ENCODE measurements at regions not wholly inside any gene's neighbourhood (a gene's known extent, or its start where the extent isn't known, plus 50 kb on each side); places are given as distances from the start of the nearest gene placed in this dataset.

DNA sequence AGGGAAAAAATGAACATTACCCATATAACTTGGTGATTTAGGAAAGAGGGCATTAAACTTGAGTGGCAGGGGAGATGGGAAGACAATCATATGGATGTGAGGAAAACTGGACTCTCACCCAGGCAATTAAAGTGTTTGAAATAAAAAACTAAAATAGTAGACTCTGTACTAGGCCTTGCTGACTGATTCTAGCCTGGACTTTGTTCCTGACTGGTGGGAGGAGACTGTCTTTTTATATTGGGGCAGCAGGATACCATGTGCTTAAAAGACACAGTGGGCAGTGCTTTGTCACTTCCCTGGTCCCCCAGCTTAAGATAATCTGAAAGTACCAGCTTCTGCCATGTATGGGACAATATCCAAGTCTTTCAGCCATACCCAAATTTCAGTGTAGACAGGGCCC is 107.0 kb downstream of the ACTL7B start:
- Histone ChIP-seq H3K27ac (ENCODE audit: insufficient read depth, low read depth, low read length) (no peak overlapping the region), H3K4me3 (replicated peaks in 1 of 3; ENCODE audit: insufficient read depth in 1 of 3, low read depth in 1 of 3, low read length in 3 of 3) (no peak overlapping the region), H3K9me3 (replicated peaks; ENCODE audit: control insufficient read depth, insufficient read depth, low read length) (no peaks in the 10 kb centered on the region), H3K9ac (replicated peaks; ENCODE audit: extremely low read depth, insufficient read depth, low read length) (no peak overlapping the region), H3K4me1 (ENCODE audit: control insufficient read depth, extremely low read depth, insufficient read depth, low read length) (no peaks in the 10 kb centered on the region), H3K79me2 (ENCODE audit: control insufficient read depth, insufficient read depth, low read length) (no peaks in the 10 kb centered on the region), H3K9me1 (replicated peaks; ENCODE audit: control insufficient read depth, extremely low read depth, insufficient read depth, low read length) (no peaks in the 10 kb centered on the region), H4K20me1 (replicated peaks; ENCODE audit: control insufficient read depth, extremely low read depth, insufficient read depth, low read length) (no peaks in the 10 kb centered on the region), H3K4me2 (ENCODE audit: insufficient read depth, low read length) (no peak overlapping the region), H3K27me3 (ENCODE audit: control insufficient read depth in 2 of 2, insufficient read depth in 2 of 2, low read length in 2 of 2) (no peaks in the 10 kb centered on the region), H3K36me3 (ENCODE audit: control insufficient read depth in 2 of 2, extremely low read depth in 1 of 2, insufficient read depth in 2 of 2, low read length in 2 of 2) (no peaks in the 10 kb centered on the region), H2AFZ (ENCODE audit: low read depth, low read length) (no peak overlapping the region)
- no peak for DNase-seq (ENCODE audit: low read depth, low spot score)
- TF ChIP-seq JUN (IDR thresholded peaks at IDR 0.05; ENCODE audit: borderline replicate concordance, insufficient read depth, insufficient read length, low read depth) (no peak), FOS (IDR thresholded peaks at IDR 0.05; ENCODE audit: borderline replicate concordance, insufficient read depth, low read length) (no peak), GATA2 (IDR thresholded peaks at IDR 0.05; ENCODE audit: insufficient read depth, insufficient read length, low read depth, low read length) (no peak), POLR2A (IDR thresholded peaks at IDR 0.05; ENCODE audit: low read depth, low read length) (no peak), MYC (IDR thresholded peaks at IDR 0.05; ENCODE audit: low read depth, low read length) (no peak), CTCF (IDR thresholded peaks at IDR 0.05; ENCODE audit: extremely low read depth in 1 of 2, insufficient read depth in 1 of 2, low read depth in 1 of 2, low read length in 2 of 2) (no peak), POLR2AphosphoS5 (IDR thresholded peaks at IDR 0.05; ENCODE audit: insufficient read depth, low read depth, low read length) (no peak)
- TF ChIP-seq, protein P1, sequence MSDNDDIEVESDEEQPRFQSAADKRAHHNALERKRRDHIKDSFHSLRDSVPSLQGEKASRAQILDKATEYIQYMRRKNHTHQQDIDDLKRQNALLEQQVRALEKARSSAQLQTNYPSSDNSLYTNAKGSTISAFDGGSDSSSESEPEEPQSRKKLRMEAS (IDR thresholded peaks at IDR 0.05; ENCODE audit: insufficient read depth, insufficient read length): no peak
- POLR2A ChIA-PET: no interaction called here
- intact Hi-C loops (cut with micrococcal nuclease) (no loop called here), dilution Hi-C loops (cut with MboI; ENCODE audit: extremely low pct_ligation_motif_present, low sequenced_read_pairs) (no loop called here)
- CTCF ChIA-PET: interaction anchor here (1.7 kb wide), 2 partner anchors 13 to 14 kb away, joined by 5 read pairs; no protein-coding TSS in a partner anchor
- no TSS peak for BruUV-seq (replicated peaks)
- FAIRE-seq: no peak

Data from endothelial cell of umbilical vein (primary cell).